GM12865 (cell line): ENCODE measurements at regions not wholly inside any gene's neighbourhood (a gene's known extent, or its start where the extent isn't known, plus 50 kb on each side); places are given as distances from the start of the nearest gene placed in this dataset.
A peak's percentile ranks its signal among the peaks of the same experiment; 100 is the strongest.
"Not testable (repeated sequence)": the region's sequence is repeated elsewhere in the genome, so short reads cannot be mapped to it uniquely, and the experiment has no call there.

Experiments
- DNase-seq: peaks from one replicate; pipeline ENCODE4 v3.0.0; 2010; ENCODE audit warnings: low read depth
- H3K4me3 ChIP-seq: 2 replicates; pipeline ENCODE4 v1.5.1; 2011; ENCODE audit warnings: mild to moderate bottlenecking, low read depth, low read length, control low read depth
- TF ChIP-seq, protein P1 (sequence below): IDR thresholded peaks from 2 replicates; pipeline ENCODE4 v1.5.1; 2011; ENCODE audit warnings: low read length, control low read depth, low read depth, inconsistent platforms; ENCODE audit not compliant: insufficient read depth; ENCODE audit errors: missing control alignments

DNA sequence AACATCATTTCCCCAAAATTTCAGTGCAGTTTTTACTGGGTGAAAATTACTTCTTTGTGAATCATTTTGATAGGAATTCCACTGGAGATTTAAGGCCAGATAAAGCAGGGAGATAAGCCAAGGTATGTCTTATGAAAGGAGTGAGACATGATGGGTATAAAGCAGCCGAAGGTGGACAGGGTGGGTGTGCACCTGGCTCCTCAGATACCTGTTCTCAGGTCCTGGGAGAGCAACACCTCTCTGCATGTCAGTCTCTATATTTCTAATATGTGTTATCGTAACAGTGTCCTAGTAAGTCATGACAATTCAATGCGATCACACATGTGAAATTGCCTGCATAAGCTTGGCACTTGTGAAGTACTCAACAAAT is 768.8 kb downstream of the RNF144A start:
- TF ChIP-seq, protein P1, sequence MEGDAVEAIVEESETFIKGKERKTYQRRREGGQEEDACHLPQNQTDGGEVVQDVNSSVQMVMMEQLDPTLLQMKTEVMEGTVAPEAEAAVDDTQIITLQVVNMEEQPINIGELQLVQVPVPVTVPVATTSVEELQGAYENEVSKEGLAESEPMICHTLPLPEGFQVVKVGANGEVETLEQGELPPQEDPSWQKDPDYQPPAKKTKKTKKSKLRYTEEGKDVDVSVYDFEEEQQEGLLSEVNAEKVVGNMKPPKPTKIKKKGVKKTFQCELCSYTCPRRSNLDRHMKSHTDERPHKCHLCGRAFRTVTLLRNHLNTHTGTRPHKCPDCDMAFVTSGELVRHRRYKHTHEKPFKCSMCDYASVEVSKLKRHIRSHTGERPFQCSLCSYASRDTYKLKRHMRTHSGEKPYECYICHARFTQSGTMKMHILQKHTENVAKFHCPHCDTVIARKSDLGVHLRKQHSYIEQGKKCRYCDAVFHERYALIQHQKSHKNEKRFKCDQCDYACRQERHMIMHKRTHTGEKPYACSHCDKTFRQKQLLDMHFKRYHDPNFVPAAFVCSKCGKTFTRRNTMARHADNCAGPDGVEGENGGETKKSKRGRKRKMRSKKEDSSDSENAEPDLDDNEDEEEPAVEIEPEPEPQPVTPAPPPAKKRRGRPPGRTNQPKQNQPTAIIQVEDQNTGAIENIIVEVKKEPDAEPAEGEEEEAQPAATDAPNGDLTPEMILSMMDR, result no peak
- no peak overlapping the region for H3K4me3 ChIP-seq
- DNase-seq, result no peak

DNA sequence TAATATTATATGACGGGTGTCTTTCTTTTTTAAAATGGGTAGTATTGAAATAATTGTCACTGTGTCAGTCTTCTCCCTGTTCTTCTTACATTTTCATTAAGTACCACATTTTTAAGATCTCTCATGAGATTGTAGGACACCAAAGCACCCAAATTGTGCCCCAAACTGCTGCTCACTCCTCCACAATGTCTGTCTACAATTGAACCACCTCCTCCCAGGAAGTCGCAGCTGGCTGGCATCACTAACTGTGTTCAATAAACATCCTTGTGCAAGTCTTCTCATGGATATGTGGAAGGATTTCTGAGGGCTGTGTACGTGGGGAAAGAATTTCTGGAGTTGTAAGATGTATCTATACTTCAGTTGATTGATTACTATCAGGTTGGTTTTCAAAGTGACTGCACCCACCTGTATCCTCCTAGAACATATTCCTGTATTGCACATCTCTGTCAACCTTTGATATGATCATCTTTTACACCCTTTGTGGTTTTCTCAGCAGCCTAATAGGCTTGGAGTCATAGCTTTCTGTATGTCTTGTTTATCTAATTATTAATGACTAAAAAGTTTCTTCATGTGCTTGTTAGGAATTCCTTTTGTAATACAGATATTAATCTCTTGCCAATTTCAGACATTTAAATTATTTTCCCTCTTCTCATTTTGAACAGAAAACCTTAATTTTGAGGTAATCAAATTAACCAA is 774.9 kb downstream of the RNF144A start:
- no peak overlapping the region for H3K4me3 ChIP-seq
- no peak for DNase-seq
- TF ChIP-seq, protein P1, result no peak

DNA sequence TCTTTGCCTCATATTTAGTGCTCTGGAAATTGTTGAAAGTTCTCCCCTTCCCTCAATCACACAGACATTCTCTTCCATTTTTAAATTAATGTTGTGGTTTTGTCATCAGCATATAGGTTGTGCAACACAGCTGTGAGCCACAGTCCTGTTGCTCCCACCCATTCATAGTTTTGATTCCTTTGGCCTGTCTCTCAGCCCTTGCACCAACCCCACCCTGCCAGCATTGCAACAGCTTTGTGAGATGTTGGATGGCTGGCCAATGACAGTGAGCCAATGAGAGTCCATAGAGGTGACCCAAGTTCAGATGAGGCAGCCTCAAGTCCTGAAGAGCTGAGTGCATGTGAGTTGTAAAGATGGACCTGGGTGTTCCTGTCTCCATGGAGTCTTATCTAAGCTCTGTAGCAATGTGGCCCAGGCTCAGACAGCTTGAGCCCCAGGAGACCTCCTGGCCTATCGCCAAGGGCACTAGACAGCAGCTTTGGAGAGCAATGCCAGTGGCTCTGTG is 775.5 kb downstream of the RNF144A start:
- no peak for DNase-seq
- TF ChIP-seq, protein P1, result no peak
- no peak overlapping the region for H3K4me3 ChIP-seq

DNA sequence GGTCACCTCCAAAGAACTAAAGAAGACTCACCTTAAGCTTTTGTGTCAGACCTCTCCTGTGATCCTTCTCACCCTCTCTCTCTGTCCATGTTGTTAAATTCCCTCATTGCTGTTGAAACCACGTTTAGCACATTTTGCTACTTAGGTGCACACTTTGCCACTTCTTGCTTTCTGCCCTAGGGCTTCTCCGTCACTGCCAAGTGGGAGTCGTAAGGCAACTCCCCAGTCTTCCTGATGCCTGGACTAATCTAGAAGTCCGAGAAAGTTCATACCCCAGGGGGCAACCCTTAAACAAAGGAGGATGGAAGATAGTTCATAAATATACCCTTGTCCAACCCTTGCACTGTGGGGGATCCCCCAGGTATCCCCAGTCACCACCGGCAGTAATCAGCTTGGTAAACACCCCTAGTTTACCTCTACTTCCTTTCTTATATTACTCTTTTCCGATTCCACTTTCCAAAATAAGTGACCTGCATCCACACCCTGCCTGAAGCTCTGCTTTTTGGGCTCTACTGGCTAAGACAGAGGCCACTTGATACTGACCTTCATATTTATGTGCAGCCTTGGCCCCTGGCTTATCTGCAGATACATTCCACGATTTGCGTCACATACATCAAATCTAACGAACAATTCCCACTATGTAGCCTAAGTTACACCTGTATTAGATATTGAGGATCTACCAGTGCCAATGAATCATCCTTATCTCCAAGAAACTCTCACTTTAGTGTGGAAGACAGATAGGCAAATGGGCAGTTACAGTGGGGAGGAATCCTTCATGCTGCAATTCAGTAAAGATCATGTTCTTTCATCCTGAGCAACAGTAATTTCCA is 776.2 kb downstream of the RNF144A start:
- no peak for DNase-seq
- TF ChIP-seq, protein P1, result no peak
- no peak overlapping the region for H3K4me3 ChIP-seq

DNA sequence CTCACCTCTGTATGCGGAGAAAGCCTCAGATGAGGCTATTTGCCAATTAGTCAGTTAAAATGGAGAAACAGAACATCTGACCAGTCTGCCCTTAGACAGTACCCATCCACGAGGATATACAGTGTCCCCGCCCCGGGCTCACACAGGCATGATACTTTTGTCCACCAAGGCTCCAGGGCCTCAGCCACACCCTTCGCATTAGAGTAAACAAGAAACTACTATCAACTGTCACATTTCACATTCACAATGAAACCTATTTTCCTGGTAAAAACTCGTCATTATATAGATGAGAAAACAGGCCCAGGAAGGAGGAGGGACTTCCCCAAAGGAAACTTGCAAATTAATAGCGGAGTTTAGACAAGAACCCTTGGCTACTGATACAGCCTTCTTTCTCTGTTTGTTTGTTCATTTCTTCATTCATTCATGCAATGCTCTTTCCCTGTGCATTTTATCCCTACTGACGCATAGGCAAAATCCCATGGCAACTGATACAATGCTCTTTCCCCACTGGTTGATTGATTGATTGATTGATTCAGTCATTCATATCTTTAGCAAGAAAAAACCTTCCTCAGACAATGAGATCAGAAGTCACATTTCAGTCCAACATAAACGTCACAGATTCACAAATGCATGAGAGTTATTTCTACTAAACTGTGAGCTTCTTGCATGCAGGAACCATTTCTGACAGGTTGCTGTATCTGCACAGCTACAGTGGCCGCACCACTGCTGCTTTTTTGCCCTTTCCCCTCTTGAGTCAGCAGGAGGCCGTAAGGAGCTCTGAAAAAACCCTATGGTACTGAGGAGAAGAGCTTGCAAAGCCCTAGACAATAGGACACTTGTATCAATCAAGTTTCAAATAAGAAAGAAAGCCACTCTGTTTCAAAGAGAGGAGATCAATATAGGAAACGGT is 777.1 kb downstream of the RNF144A start:
- TF ChIP-seq, protein P1, result no peak
- H3K4me3 ChIP-seq, result no peak overlapping the region
- DNase-seq, result peak; percentile 48

DNA sequence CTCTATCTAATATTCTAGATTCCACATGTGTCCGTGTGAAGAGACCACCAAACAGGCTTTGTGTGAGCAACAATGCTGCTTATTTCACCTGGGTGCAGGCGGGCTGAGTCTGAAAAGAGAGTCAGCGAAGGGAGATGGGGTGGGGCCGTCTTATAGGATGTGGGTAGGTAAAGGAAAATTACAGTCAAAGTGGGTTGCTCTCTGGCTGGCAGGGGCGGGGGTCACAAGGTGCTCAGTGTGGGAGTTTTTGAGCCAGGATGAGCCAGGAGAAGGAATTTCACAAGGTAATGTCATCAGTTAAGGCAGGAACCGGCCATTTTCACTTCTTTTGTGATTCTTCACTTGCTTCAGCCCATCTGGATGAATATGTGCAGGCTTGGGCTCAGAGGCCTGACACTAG is 779.3 kb downstream of the RNF144A start:
- H3K4me3 ChIP-seq, DNase-seq: not testable (repeated sequence)

DNA sequence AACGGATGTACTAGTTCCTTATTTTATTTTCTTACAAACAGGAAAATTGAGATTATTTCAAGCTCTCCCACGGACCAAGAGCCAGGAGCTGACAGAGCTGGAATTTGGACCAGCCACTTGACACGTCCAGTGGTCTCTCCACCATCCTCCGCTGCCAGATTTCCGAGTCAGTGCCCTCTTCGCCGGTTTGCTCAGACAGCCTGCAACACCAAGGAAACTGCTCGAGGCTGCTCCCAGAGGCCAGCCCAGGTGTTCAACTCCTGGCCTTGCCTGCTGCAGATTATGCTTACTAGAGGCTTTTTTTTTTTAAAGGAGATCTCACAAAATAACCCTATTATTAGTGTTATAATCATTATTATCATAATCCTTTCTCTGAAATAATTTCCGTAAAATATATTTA is 779.8 kb downstream of the RNF144A start:
- no peak for DNase-seq
- no peak overlapping the region for H3K4me3 ChIP-seq
- TF ChIP-seq, protein P1, result no peak
